NT2/D1 (cell line): ENCODE measurements at regions not wholly inside any gene's neighbourhood (a gene's known extent, or its start where the extent isn't known, plus 50 kb on each side); places are given as distances from the start of the nearest gene placed in this dataset.

ENCODE experiments used
- SUZ12 ChIP-seq: IDR thresholded peaks from 2 replicates; pipeline ENCODE4 v1.6.1; 2011; ENCODE audit not compliant: insufficient read length, insufficient read depth; ENCODE audit errors: extremely low read depth
- YY1 ChIP-seq: IDR thresholded peaks from 2 replicates; pipeline ENCODE4 v1.6.1; 2011; ENCODE audit not compliant: insufficient read length, insufficient read depth
- ZNF274 ChIP-seq: IDR thresholded peaks from 2 replicates; pipeline ENCODE4 v1.6.1; 2011; ENCODE audit warnings: mild to moderate bottlenecking, low read depth, low read length

DNA sequence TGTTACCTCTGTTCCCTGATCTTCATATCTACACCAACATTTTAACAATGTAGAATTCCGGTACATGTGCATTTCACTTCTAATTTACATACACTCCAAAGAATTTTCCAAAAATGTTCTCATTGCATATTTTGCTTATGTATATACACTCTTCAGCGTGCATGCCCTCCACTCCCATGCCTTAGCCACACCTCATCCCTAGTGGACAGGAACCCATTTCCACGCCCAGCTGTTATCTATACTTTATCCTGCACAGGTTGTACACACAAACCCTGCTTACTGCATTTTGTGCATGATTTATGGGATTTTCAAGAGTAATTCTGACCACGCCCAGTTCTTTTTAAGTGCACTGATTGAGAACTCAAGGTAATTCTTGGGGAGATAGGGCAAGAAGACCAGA is 102.4 kb downstream of the TFAP2C start:
- TF ChIP-seq YY1 (no peak), SUZ12 (no peak), ZNF274 (no peak)
